IMR-90 (cell line): ENCODE measurements at regions not wholly inside any gene's neighbourhood (a gene's known extent, or its start where the extent isn't known, plus 50 kb on each side); places are given as distances from the start of the nearest gene placed in this dataset.

Experiments
- ATAC-seq: fragments of 200-7000 bp; cut with Tn5 transposase; 2 replicates; pipeline ENCODE4 v1.9.1; 2020; ENCODE audit warnings: low read depth, mild to moderate bottlenecking, moderate library complexity
- BruUV-seq: library from RNA; stranded (reverse); fragments of 400-500 nt; replicated peaks from 2 replicates; lab custom pipeline; 2021; lab: Mats Ljungman, UMichigan
- CTCF ChIA-PET: fragments of 300-600 bp; formaldehyde crosslinking; extraction: SDS; loops from one replicate; lab custom pipeline; 2021; ENCODE audit warnings: antibody characterized with exemption; lab: Yijun Ruan, JAX
- POLR2A ChIA-PET: fragments of 300-600 bp; sonication (Branson Sonifier 250); formaldehyde crosslinking; loops from one replicate; lab custom pipeline; 2022; ENCODE audit warnings: antibody characterized with exemption; ENCODE audit not compliant: unreplicated experiment; lab: Charles Lee
- DNase-seq: peaks from one replicate; pipeline ENCODE4 v3.0.0; 2013
- H2AFZ ChIP-seq: replicated peaks from 2 replicates; pipeline ENCODE3; 2013; ENCODE audit warnings: low read length, mild to moderate bottlenecking; ENCODE audit not compliant: poor library complexity
- H2AK5ac ChIP-seq: 2 replicates; pipeline ENCODE4 v1.6.1; 2013; ENCODE audit warnings: low read depth, low read length, inconsistent platforms
- H2AK9ac ChIP-seq: replicated peaks from 2 replicates; pipeline ENCODE3; 2013; ENCODE audit warnings: mild to moderate bottlenecking, low read depth, low read length, moderate library complexity; ENCODE audit not compliant: poor library complexity
- H2BK120ac ChIP-seq: 2 replicates; pipeline ENCODE4 v1.6.1; 2013; ENCODE audit warnings: low read depth, low read length, inconsistent platforms
- H2BK15ac ChIP-seq: 3 replicates; pipeline ENCODE4 v1.6.1; 2013; ENCODE audit warnings: low read depth, low read length, inconsistent platforms
- H2BK20ac ChIP-seq: 2 replicates; pipeline ENCODE4 v1.6.1; 2013; ENCODE audit warnings: low read depth, mild to moderate bottlenecking, inconsistent platforms, low read length, moderate library complexity
- H2BK5ac ChIP-seq: 2 replicates; pipeline ENCODE4 v1.6.1; 2013; ENCODE audit warnings: mild to moderate bottlenecking, low read depth, low read length, inconsistent platforms; ENCODE audit not compliant: poor library complexity, severe bottlenecking
- H3K14ac ChIP-seq: replicated peaks from 2 replicates; pipeline ENCODE4 v1.6.1; 2013; ENCODE audit warnings: low read depth, low read length, inconsistent platforms
- H3K18ac ChIP-seq: 2 replicates; pipeline ENCODE4 v1.6.1; 2013; ENCODE audit warnings: low read depth, low read length, control low read depth
- H3K23ac ChIP-seq: 2 replicates; pipeline ENCODE4 v1.6.1; 2013; ENCODE audit warnings: low read depth, low read length, inconsistent platforms
- H3K27ac ChIP-seq: 2 replicates; pipeline ENCODE4 v1.5.1; 2013; ENCODE audit warnings: mild to moderate bottlenecking, control low read depth, low read length; ENCODE audit not compliant: insufficient read depth
- H3K27me3 ChIP-seq: 2 replicates; pipeline ENCODE4 v1.6.1; 2013; ENCODE audit warnings: low read length; ENCODE audit not compliant: control insufficient read depth, insufficient read depth
- H3K36me3 ChIP-seq: 2 replicates; pipeline ENCODE4 v1.6.1; 2013; ENCODE audit warnings: low read length, mixed read lengths; ENCODE audit not compliant: control insufficient read depth, insufficient read depth
- H3K4ac ChIP-seq: 2 replicates; pipeline ENCODE4 v1.6.1; 2013; ENCODE audit warnings: low read depth, low read length, inconsistent platforms
- H3K4me1 ChIP-seq: 2 replicates; pipeline ENCODE4 v1.6.1; 2013; ENCODE audit warnings: low read length, mixed read lengths; ENCODE audit not compliant: control insufficient read depth, insufficient read depth
- H3K4me2 ChIP-seq: 2 replicates; pipeline ENCODE4 v1.6.1; 2013; ENCODE audit warnings: low read depth, mild to moderate bottlenecking, control low read depth, low read length, moderate library complexity
- H3K4me3 ChIP-seq: 2 replicates; pipeline ENCODE4 v1.5.1; 2013; ENCODE audit warnings: low read depth, mild to moderate bottlenecking, control low read depth, low read length, moderate library complexity; ENCODE audit not compliant: insufficient read depth
- H3K56ac ChIP-seq: 2 replicates; pipeline ENCODE4 v1.6.1; 2013; ENCODE audit warnings: low read length, inconsistent platforms; ENCODE audit not compliant: insufficient read depth; ENCODE audit errors: extremely low read depth
- H3K79me1 ChIP-seq, 2 experiments: 2 replicates each; pipeline ENCODE4 v1.6.1; 2013; ENCODE audit warnings: low read length in 2 of 2, inconsistent platforms in 1 of 2, low read depth in 1 of 2
- H3K9ac ChIP-seq: 2 replicates; pipeline ENCODE4 v1.6.1; 2013; ENCODE audit warnings: low read depth, low read length, control low read depth
- H3K9me1 ChIP-seq: 2 replicates; pipeline ENCODE4 v1.6.1; 2013; ENCODE audit warnings: low read length, inconsistent platforms; ENCODE audit not compliant: insufficient read depth
- H3K9me3 ChIP-seq: 2 replicates; pipeline ENCODE4 v1.6.1; 2013; ENCODE audit warnings: low read length; ENCODE audit not compliant: control insufficient read depth, insufficient read depth
- H4K20me1 ChIP-seq: 2 replicates; pipeline ENCODE4 v1.6.1; 2013; ENCODE audit warnings: low read length, inconsistent platforms; ENCODE audit not compliant: insufficient read depth
- H4K5ac ChIP-seq: 2 replicates; pipeline ENCODE4 v1.6.1; 2013; ENCODE audit warnings: mild to moderate bottlenecking, low read depth, low read length, control low read depth
- H4K8ac ChIP-seq, 2 experiments: 2 replicates each; pipeline ENCODE4 v1.6.1; 2013; ENCODE audit warnings: low read depth in 2 of 2, low read length in 2 of 2, control low read depth in 1 of 2, inconsistent platforms in 1 of 2
- H4K91ac ChIP-seq: 2 replicates; pipeline ENCODE4 v1.6.1; 2013; ENCODE audit warnings: low read depth, low read length, inconsistent platforms; ENCODE audit not compliant: insufficient read depth
- CTCF ChIP-seq: conservative IDR thresholded peaks from 2 replicates; pipeline ENCODE4 v1.5.1; 2012; ENCODE audit warnings: mild to moderate bottlenecking, low read depth, low read length, improper control_type of control experiment
- ELK1 ChIP-seq: fragments of 150-350 bp; IDR thresholded peaks from 2 replicates; pipeline ENCODE4 v1.6.1; 2016; ENCODE audit warnings: low read depth, mild to moderate bottlenecking, low read length, moderate library complexity, borderline replicate concordance
- FOS ChIP-seq: fragments of 150-350 bp; IDR thresholded peaks from 2 replicates; pipeline ENCODE4 v1.6.1; 2016; ENCODE audit warnings: low read depth, low read length
- MAFK ChIP-seq: IDR thresholded peaks from 2 replicates; pipeline ENCODE4 v1.6.1; 2012; ENCODE audit warnings: low read depth, low read length, improper control_type of control experiment
- MAZ ChIP-seq: IDR thresholded peaks from 2 replicates; pipeline ENCODE4 v1.6.1; 2012; ENCODE audit warnings: low read depth, mild to moderate bottlenecking, low read length, improper control_type of control experiment, moderate library complexity, borderline replicate concordance
- MXI1 ChIP-seq: IDR thresholded peaks from 2 replicates; pipeline ENCODE4 v1.6.1; 2012; ENCODE audit warnings: low read depth, mild to moderate bottlenecking, low read length, moderate library complexity, borderline replicate concordance
- POLR2A ChIP-seq: IDR thresholded peaks from 2 replicates; pipeline ENCODE4 v1.6.1; 2012; ENCODE audit warnings: mild to moderate bottlenecking, low read depth, low read length
- RCOR1 ChIP-seq: IDR thresholded peaks from 2 replicates; pipeline ENCODE4 v1.6.1; 2012; ENCODE audit warnings: mild to moderate bottlenecking, low read length, improper control_type of control experiment; ENCODE audit not compliant: insufficient replicate concordance
- SMC3 ChIP-seq: fragments of 150-350 bp; IDR thresholded peaks from 2 replicates; pipeline ENCODE4 v1.6.1; 2016; ENCODE audit warnings: low read depth, mild to moderate bottlenecking, antibody characterized with exemption, low read length, moderate library complexity
- WGBS, 2 experiments: methylation state at CpG; one replicate each; pipeline versions ENCODE4 v1.1.5 to v1.1.7; 2013; ENCODE audit warnings: missing lambda C conversion rate in 2 of 2; ENCODE audit not compliant: insufficient read length in 1 of 2; ENCODE audit errors: extremely low coverage in 2 of 2; 5-methylcytosine and 5-hydroxymethylcytosine counted together
- dilution Hi-C: fragments of 300-500 bp; cut with HindIII; formaldehyde crosslinking; loops from one replicate; pipeline ENCODE4 v1.14.3; 2018; ENCODE audit warnings: low sequenced_read_pairs; ENCODE audit not compliant: unreplicated experiment
- in situ Hi-C: fragments of 300-500 bp; cut with MboI; formaldehyde crosslinking; loops from 3 replicates; pipeline ENCODE4 v1.14.3; 2019; ENCODE audit warnings: low sequenced_read_pairs, inconsistent platforms, mixed read lengths
- intact Hi-C: fragments of 100-400 bp; cut with micrococcal nuclease; formaldehyde crosslinking; loops from 2 replicates; pipeline ENCODE4 v1.10.0; 2022

GRCh38 chr17:55575058-55575636, 63.9 kb upstream of the SMIM36 start:
- dilution Hi-C loops, result no loop called here
- peak overlapping the region; percentile 81 for H3K18ac ChIP-seq
- no peak overlapping the region for H3K27ac ChIP-seq
- no peaks in the 10 kb centered on the region for H3K79me1 ChIP-seq
- no peaks in the 10 kb centered on the region for H4K20me1 ChIP-seq
- WGBS, 2 experiments, result no CpG with 5 or more reads among the region's 4 CpGs
- peak overlapping the region; percentile 90; the same call in 1 of the 2 replicates for H2AK5ac ChIP-seq
- H3K14ac ChIP-seq, result peak overlapping the region; percentile 42; the same call in 1 of the 2 replicates
- CTCF ChIA-PET, result no interaction called here
- intact Hi-C loops, result no loop called here
- in situ Hi-C loops, result no loop called here
- peak overlapping the region; percentile 53 for H4K91ac ChIP-seq
- peak overlapping the region; percentile 70 for H2BK20ac ChIP-seq
- H2AFZ ChIP-seq, result no peak overlapping the region
- no peak overlapping the region for H2BK5ac ChIP-seq
- H4K5ac ChIP-seq, result peak overlapping the region; percentile 89; the same call in 1 of the 2 replicates
- H3K4me1 ChIP-seq, result peaks cover 13% of the 10 kb centered on the region
- TF ChIP-seq ELK1 (no peak), MAFK (0 out of 2 replicates have a peak, but pooled peaks have one; percentile 20), CTCF (no peak), MAZ (no peak), RCOR1 (no peak), SMC3 (no peak), FOS (no peak), POLR2A (no peak), MXI1 (no peak)
- peak overlapping the region; percentile 24; the same call in 1 of the 2 replicates for H3K4ac ChIP-seq
- no peak for DNase-seq
- H3K27me3 ChIP-seq, result no peaks in the 10 kb centered on the region
- no peaks in the 10 kb centered on the region for H3K36me3 ChIP-seq
- H3K9me3 ChIP-seq, result no peaks in the 10 kb centered on the region
- no peak overlapping the region for H3K4me3 ChIP-seq
- peaks cover 2% of the 10 kb centered on the region; the same call in 1 of the 2 replicates for H3K9me1 ChIP-seq
- ATAC-seq, result no peak
- no peak overlapping the region for H3K56ac ChIP-seq
- H3K9ac ChIP-seq, result no peak overlapping the region
- H2AK9ac ChIP-seq, result no peak overlapping the region
- BruUV-seq, result no TSS peak
- POLR2A ChIA-PET, result no interaction called here
- peak overlapping the region; percentile 63 for H2BK120ac ChIP-seq
- no peak overlapping the region for H3K23ac ChIP-seq
- H3K4me2 ChIP-seq, result no peak overlapping the region
- H4K8ac ChIP-seq, result no peak overlapping the region
- peak overlapping the region; percentile 81; the same call in 2 of the 3 replicates for H2BK15ac ChIP-seq
